ENCODE measurements at regions not wholly inside any gene's neighbourhood (a gene's known extent, or its start where the extent isn't known, plus 50 kb on each side); places are given as distances from the start of the nearest gene placed in this dataset.
"Not testable (repeated sequence)": the region's sequence is repeated elsewhere in the genome, so short reads cannot be mapped to it uniquely, and the experiment has no call there.

- DNase-seq (ENCODE audit: low read depth): no peak
- H3K4me3 ChIP-seq (ENCODE audit: low read length): no peak overlapping the region
- no peak for TF ChIP-seq CTCF (conservative IDR thresholded peaks at IDR 0.05; ENCODE audit: low read length)
Observed at GRCh38 chr5:17374973-17375742, 122.9 kb upstream of the TAF11L2 start.

DNA sequence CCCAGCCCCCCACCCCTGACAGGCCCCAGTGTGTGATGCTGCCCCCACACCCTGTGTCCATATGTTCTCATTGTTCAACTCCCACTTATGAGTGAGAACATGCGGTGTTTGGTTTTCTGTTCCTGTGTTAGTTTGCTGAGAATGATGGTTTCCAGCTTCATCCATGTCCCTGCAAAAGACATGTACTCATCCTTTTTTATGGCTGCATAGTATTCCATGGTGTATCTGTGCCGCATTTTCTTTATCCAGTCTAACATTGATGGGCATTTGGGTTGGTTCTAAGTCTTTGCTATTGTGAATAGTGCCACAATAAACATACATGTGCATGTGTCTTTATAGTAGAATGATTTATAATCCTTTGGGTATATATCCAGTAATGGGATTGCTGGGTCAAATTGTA is 122.1 kb upstream of the TAF11L2 start:
- not testable (repeated sequence) for H3K4me3 ChIP-seq (ENCODE audit: low read length); DNase-seq (ENCODE audit: low read depth)

GRCh38 chr5:17378346-17378997 is 119.6 kb upstream of the TAF11L2 start:
- no peak overlapping the region for H3K4me3 ChIP-seq (ENCODE audit: low read length)
- DNase-seq (ENCODE audit: low read depth): peak; percentile 74

DNA sequence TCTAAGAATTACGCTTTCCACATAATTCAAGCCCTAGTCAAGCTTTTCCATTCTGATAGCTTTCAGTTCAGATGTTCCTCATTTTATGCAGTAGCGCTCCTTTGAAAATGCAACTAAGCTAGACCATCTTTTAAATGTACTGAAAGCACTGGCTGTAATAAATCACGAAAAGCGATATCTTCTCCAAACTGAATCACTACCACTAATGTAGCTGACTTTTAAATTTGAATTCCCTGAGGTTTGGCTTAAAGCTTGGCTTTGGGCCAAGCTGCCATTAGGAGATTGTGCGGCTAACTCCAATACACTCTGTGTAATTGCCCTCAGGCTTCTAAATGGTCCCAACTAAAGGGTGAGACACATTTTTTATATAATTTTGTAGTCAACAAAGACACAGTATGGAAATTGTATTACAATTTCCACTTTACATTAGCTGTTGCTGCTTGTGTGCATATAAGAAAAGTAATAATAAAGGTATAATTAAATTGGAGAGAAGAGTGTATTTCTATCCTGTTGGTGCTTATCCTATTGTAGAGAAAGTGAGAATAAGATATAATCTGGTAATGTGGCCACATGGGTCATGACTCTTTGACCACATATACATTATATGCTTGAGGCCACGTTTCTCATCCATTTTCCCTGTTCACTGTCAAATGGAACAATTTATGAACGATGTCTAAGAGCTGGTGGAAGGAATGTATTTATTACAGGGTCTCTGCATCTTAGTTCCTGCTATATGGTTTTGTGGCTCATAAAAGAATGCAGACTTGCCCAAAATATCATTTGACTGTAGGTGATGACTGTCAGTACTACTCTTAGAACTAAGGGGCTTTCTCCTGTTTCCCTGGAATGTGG is 118.7 kb upstream of the TAF11L2 start:
- no peak overlapping the region for H3K4me3 ChIP-seq (ENCODE audit: low read length)
- no peak for DNase-seq (ENCODE audit: low read depth)
- TF ChIP-seq CTCF (conservative IDR thresholded peaks at IDR 0.05; ENCODE audit: low read length): no peak

More at GRCh38 chr5:17378346-17378997, 119.6 kb upstream of the TAF11L2 start:
- TF ChIP-seq CTCF (conservative IDR thresholded peaks at IDR 0.05; ENCODE audit: low read length): no peak

DNA sequence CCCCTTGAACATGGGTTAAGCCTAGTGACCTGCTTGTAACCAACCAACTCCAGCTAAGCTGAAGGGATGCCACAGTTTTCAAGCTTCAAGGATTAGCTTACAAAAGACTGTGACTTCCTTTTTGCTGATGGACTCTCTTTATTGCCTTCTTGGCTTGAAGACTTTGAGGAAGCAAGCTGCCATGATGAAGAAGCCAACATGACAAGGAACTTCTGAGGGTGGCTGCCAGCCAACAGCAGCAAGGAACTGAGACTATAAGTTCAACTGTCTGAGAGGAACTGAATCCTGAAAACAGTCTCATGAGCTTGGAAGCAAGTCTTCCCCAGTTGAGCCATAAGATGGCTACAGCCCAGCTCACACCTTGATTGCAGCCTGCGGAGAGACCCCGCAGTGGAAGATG is 116.1 kb upstream of the TAF11L2 start:
- TF ChIP-seq CTCF (conservative IDR thresholded peaks at IDR 0.05; ENCODE audit: low read length): no peak
- DNase-seq (ENCODE audit: low read depth): no peak
- H3K4me3 ChIP-seq (ENCODE audit: low read length): no peak overlapping the region

- no peak overlapping the region for H3K4me3 ChIP-seq (ENCODE audit: low read length)
- TF ChIP-seq CTCF (conservative IDR thresholded peaks at IDR 0.05; ENCODE audit: low read length): no peak
- DNase-seq (ENCODE audit: low read depth): no peak
Observed at GRCh38 chr5:17383526-17383925, 114.5 kb upstream of the TAF11L2 start.

DNA sequence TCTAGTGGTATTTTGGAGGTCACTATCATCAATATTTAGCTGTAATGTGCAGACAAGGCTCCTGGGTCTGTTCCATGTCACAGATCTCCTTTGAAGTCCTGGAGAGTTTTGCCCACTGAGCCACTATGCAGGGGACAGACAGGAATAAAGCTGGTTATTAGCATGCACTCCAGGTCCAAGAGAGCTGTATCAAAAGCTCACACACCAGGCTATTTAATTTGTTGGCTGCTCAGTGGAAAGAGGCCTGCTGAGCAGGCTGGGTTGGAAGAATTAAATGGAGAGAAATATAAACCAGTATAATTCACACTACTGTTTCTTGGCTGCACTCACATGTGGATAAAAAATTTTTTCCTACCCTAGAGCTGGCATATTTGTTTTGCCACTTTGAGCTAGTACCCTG is 113.8 kb upstream of the TAF11L2 start:
- H3K4me3 ChIP-seq (ENCODE audit: low read length): no peak overlapping the region
- DNase-seq (ENCODE audit: low read depth): no peak
- no peak for TF ChIP-seq CTCF (conservative IDR thresholded peaks at IDR 0.05; ENCODE audit: low read length)

Measured in AG10803 (cell line).